Stomach (tissue), 4 donors: ENCODE measurements at regions not wholly inside any gene's neighbourhood (a gene's known extent, or its start where the extent isn't known, plus 50 kb on each side); places are given as distances from the start of the nearest gene placed in this dataset.

Source experiments
- CTCF ChIP-seq, 7 experiments: fragments of 450-650 bp in 4 of 7; fragments of 200-600 bp in 3 of 7; sonication (generic) in 3 of 7; IDR thresholded peaks; one replicate each; pipeline ENCODE4 v1.5.1; 2016 to 2019; ENCODE audit warnings: antibody characterized with exemption in 7 of 7, control low read depth in 2 of 7, mild to moderate bottlenecking in 1 of 7
- EP300 ChIP-seq: sonication (generic); formaldehyde crosslinking; IDR thresholded peaks from one replicate; pipeline ENCODE4 v1.6.1; 2017; ENCODE audit warnings: antibody characterized with exemption
- POLR2A ChIP-seq, 4 donors: fragments of 450-650 bp; IDR thresholded peaks; one replicate each; pipeline ENCODE4 v1.6.1; 2016; ENCODE audit warnings: antibody characterized with exemption in 4 of 4, control low read depth in 2 of 4, mild to moderate bottlenecking in 1 of 4, moderate library complexity in 1 of 4
- POLR2AphosphoS5 ChIP-seq, 3 donors: sonication (generic); formaldehyde crosslinking; IDR thresholded peaks; one replicate each; pipeline ENCODE4 v1.6.1; 2016; ENCODE audit warnings: antibody characterized with exemption in 3 of 3

- TF ChIP-seq CTCF (IDR thresholded peaks at IDR 0.05) = no peak
- no peak for TF ChIP-seq POLR2A (IDR thresholded peaks at IDR 0.05)
- no peak for TF ChIP-seq EP300
- no peak for TF ChIP-seq POLR2AphosphoS5 (IDR thresholded peaks at IDR 0.05)
Observed at GRCh38 chr5:53405396-53405795, 75.0 kb upstream of the FST start.
